Chondrocyte (in vitro differentiated cells): ENCODE measurements at regions not wholly inside any gene's neighbourhood (a gene's known extent, or its start where the extent isn't known, plus 50 kb on each side); places are given as distances from the start of the nearest gene placed in this dataset.

Experiments used
- DNase-seq: peaks from one replicate; pipeline ENCODE4 v3.0.0; 2021; ENCODE audit warnings: mixed read lengths, low spot score
- H3K27ac Mint-ChIP-seq: one replicate; pipeline ENCODE4 v1.8.0; 2021; ENCODE audit warnings: mild to moderate bottlenecking, moderate library complexity, mixed read lengths; ENCODE audit not compliant: unreplicated experiment
- H3K27me3 Mint-ChIP-seq: 2 replicates; pipeline ENCODE4 v1.8.0; 2021; ENCODE audit warnings: low read depth, mixed read lengths
- H3K36me3 Mint-ChIP-seq: 2 replicates; pipeline ENCODE4 v1.8.0; 2021; ENCODE audit warnings: low read depth, mixed read lengths
- H3K4me1 Mint-ChIP-seq: 2 replicates; pipeline ENCODE4 v1.8.0; 2021; ENCODE audit warnings: low read depth, mild to moderate bottlenecking, mixed read lengths
- H3K4me3 Mint-ChIP-seq: one replicate; pipeline ENCODE4 v1.8.0; 2021; ENCODE audit warnings: mild to moderate bottlenecking, moderate library complexity, mixed read lengths; ENCODE audit not compliant: unreplicated experiment
- H3K9me3 Mint-ChIP-seq: 2 replicates; pipeline ENCODE4 v1.8.0; 2021; ENCODE audit warnings: low read depth, mixed read lengths
- CTCF ChIP-seq: fragments of 200-600 bp; sonication (generic); IDR thresholded peaks from 2 replicates; pipeline ENCODE4 v1.5.0; 2021; ENCODE audit warnings: antibody characterized with exemption, mild to moderate bottlenecking, moderate library complexity

- Mint-ChIP-seq H3K4me3 (no peak overlapping the region), H3K27ac (no peak overlapping the region)
These were observed 755.7 kb upstream of the GRM7 start for GRCh38 chr3:6105187-6105586.

GRCh38 chr3:6108957-6109356 is 752.0 kb upstream of the GRM7 start:
- Mint-ChIP-seq H3K4me1 (no peaks in the 10 kb centered on the region), H3K27me3 (no peaks in the 10 kb centered on the region), H3K36me3 (no peaks in the 10 kb centered on the region), H3K4me3 (no peak overlapping the region), H3K27ac (no peak overlapping the region), H3K9me3 (peaks cover 18% of the 10 kb centered on the region)
- DNase-seq: no peak
- no peak for TF ChIP-seq CTCF

More at GRCh38 chr3:6105187-6105586, 755.7 kb upstream of the GRM7 start:
- no peak for TF ChIP-seq CTCF
- Mint-ChIP-seq H3K4me1 (no peaks in the 10 kb centered on the region), H3K9me3 (peaks cover 37% of the 10 kb centered on the region), H3K36me3 (peaks cover 2% of the 10 kb centered on the region), H3K27me3 (no peaks in the 10 kb centered on the region)
- DNase-seq: no peak

GRCh38 chr3:6110451-6110850 is 750.5 kb upstream of the GRM7 start:
- no peaks in the 10 kb centered on the region for H3K27me3 Mint-ChIP-seq
- TF ChIP-seq CTCF: no peak
- H3K4me1 Mint-ChIP-seq: no peaks in the 10 kb centered on the region
- H3K27ac Mint-ChIP-seq: no peak overlapping the region
- peaks cover 10% of the 10 kb centered on the region for H3K9me3 Mint-ChIP-seq
- DNase-seq: no peak
- no peaks in the 10 kb centered on the region for H3K36me3 Mint-ChIP-seq
- no peak overlapping the region for H3K4me3 Mint-ChIP-seq

- H3K36me3 Mint-ChIP-seq: no peaks in the 10 kb centered on the region
- H3K4me1 Mint-ChIP-seq: no peaks in the 10 kb centered on the region
- H3K9me3 Mint-ChIP-seq: peaks cover 5% of the 10 kb centered on the region
- no peak overlapping the region for H3K27ac Mint-ChIP-seq
- no peak for TF ChIP-seq CTCF
- no peak overlapping the region for H3K4me3 Mint-ChIP-seq
- DNase-seq: no peak
- no peaks in the 10 kb centered on the region for H3K27me3 Mint-ChIP-seq
These were observed 748.4 kb upstream of the GRM7 start for GRCh38 chr3:6112546-6112945.

GRCh38 chr3:6113338-6113737 is 747.6 kb upstream of the GRM7 start:
- H3K9me3 Mint-ChIP-seq: peaks cover 3% of the 10 kb centered on the region
- no peak overlapping the region for H3K4me3 Mint-ChIP-seq
- H3K27me3 Mint-ChIP-seq: no peaks in the 10 kb centered on the region
- H3K27ac Mint-ChIP-seq: no peak overlapping the region
- no peak for TF ChIP-seq CTCF
- no peaks in the 10 kb centered on the region for H3K36me3 Mint-ChIP-seq
- H3K4me1 Mint-ChIP-seq: no peaks in the 10 kb centered on the region
- no peak for DNase-seq
